ENCODE measurements at regions not wholly inside any gene's neighbourhood (a gene's known extent, or its start where the extent isn't known, plus 50 kb on each side); places are given as distances from the start of the nearest gene placed in this dataset.

DNA sequence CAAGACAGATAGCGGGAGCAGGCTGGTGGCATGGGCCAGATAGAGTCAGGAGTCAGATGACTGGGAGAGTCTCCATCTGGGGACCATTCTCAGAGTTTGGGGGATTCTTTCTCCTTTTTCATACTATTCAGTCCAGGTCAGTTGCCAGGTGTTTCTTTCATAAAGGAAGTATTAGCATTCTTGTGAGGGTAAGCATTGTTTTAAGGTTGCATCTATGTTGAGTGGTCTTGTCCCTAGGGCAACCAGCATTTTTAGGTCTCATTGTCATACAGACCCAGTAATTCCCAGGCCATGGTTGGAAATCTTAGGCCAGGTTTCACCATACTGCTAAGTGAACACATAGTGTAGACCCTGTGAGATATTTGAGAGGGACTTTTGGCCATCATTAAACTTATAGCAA lies 122.3 kb upstream of the POC5 start:
- Histone ChIP-seq H3K4me3 (no peak overlapping the region), H3K27ac (no peak overlapping the region), H3K4me1 (no peaks in the 10 kb centered on the region), H3K36me3 (no peaks in the 10 kb centered on the region), H3K9me3 (peaks cover 0 to 10% (median 0%) of the 10 kb centered on the region in 4 donors), H3K27me3 (no peaks in the 10 kb centered on the region)
- TF ChIP-seq CTCF (IDR thresholded peaks at IDR 0.05) = no peak
- TF ChIP-seq EP300 (IDR thresholded peaks at IDR 0.05) = no peak
- TF ChIP-seq POLR2A (IDR thresholded peaks at IDR 0.05) = no peak
- no peak for DNase-seq (ENCODE audit: low spot score in 2 of 2)
- 97 to 100% methylated on average over 1 of the region's 1 CpG for WGBS, 2 donors

DNA sequence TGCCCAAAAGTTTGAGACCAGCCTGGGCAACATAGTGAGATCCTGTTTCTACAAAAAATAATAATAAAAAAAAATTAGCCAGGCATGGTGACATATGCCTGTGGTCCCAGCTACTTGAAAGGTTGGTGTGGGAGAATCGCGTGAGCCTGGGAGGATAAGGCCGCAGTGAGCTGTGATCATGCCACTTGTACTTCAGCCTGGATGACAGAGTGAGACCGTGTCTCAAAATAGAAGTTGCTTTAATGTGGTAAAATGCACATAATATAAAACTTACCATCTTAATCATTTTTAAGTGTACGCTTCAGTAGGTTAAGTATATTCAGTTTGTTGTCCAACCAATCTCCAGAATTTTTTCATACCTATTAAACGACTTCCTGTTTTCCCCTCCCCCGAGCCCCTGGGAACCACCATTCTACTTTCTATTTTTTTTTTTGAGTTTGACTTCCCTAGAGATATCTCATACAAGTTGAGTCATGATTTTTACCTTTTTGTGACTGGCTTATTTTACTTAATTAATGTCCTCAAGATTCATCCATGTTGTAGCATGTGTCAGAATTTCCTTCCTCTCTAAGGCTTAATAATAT lies 120.1 kb upstream of the POC5 start:
- 86% methylated on average over 7 of the region's 7 CpGs for WGBS, 2 donors
- TF ChIP-seq EP300 (IDR thresholded peaks at IDR 0.05) (no peak), CTCF (IDR thresholded peaks at IDR 0.05) (no peak), POLR2A (IDR thresholded peaks at IDR 0.05) (no peak)

DNA sequence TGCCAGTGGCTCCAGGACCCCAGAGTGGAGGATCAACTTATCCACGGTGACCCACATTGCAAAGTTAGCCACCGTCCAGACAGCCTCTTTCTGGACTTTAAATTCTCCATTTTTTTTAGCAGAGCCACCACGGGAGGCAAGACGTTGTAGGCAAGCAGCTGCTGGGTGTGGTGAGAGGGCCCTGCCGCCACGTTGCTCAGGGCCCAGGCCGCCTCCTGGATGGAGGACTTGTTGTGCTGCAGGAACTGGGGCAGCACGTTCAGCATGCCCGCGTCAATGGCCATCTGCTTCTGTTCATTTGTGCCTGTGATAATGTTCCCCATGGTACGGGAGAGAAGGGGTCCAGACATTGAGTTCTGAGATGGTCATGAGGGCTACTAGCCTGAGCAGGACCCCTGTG lies 114.3 kb upstream of the POC5 start:
- Histone ChIP-seq H3K27ac (no peak overlapping the region), H3K27me3 (no peaks in the 10 kb centered on the region), H3K9me3 (peaks cover 0 to 19% (median 0%) of the 10 kb centered on the region in 4 donors), H3K4me3 (no peak overlapping the region), H3K4me1 (no peaks in the 10 kb centered on the region), H3K36me3 (no peaks in the 10 kb centered on the region)
- TF ChIP-seq EP300 (IDR thresholded peaks at IDR 0.05) (no peak), CTCF (IDR thresholded peaks at IDR 0.05) (no peak), POLR2A (IDR thresholded peaks at IDR 0.05) (no peak)
- 92 to 97% methylated on average over 11 of the region's 11 CpGs for WGBS, 2 donors
- no peak for DNase-seq (ENCODE audit: low spot score in 2 of 2)

More for the DNA sequence above, 120.1 kb upstream of the POC5 start:
- H3K9me3 ChIP-seq = peaks cover 0 to 13% (median 0%) of the 10 kb centered on the region in 4 donors
- no peak overlapping the region for H3K27ac ChIP-seq
- H3K4me3 ChIP-seq = no peak overlapping the region
- DNase-seq (ENCODE audit: low spot score in 2 of 2) = no peak
- H3K4me1 ChIP-seq = no peaks in the 10 kb centered on the region
- H3K27me3 ChIP-seq = no peaks in the 10 kb centered on the region
- no peaks in the 10 kb centered on the region for H3K36me3 ChIP-seq

DNA sequence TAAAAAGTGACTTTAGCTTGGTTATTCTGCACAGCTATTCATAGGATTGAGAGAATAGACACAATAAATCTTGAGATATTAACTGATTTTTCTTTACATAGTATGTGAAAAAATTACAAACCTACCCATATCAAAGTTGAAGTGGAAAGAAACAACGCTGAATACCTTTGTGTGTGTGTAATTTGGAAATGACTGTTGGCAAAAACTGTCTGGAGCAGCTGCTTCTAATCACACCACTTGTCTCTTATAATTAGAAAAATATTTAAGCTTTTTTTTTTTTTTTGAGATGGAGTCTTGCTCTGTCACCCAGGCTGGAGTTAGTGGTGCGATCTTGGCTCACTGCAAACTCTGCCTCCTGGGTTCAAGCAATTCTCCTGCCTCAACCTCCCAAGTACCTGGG lies 110.8 kb upstream of the POC5 start:
- Histone ChIP-seq H3K27me3 (no peaks in the 10 kb centered on the region), H3K36me3 (no peaks in the 10 kb centered on the region), H3K27ac (no peak overlapping the region), H3K4me3 (no peak overlapping the region), H3K9me3 (peaks cover 0 to 6% (median 0%) of the 10 kb centered on the region in 4 donors), H3K4me1 (no peaks in the 10 kb centered on the region)
- WGBS, 2 donors = 78 to 85% methylated on average over 2 of the region's 2 CpGs
- no peak for DNase-seq (ENCODE audit: low spot score in 2 of 2)
- no peak for TF ChIP-seq POLR2A (IDR thresholded peaks at IDR 0.05)
- no peak for TF ChIP-seq CTCF (IDR thresholded peaks at IDR 0.05)
- no peak for TF ChIP-seq EP300 (IDR thresholded peaks at IDR 0.05)

DNA sequence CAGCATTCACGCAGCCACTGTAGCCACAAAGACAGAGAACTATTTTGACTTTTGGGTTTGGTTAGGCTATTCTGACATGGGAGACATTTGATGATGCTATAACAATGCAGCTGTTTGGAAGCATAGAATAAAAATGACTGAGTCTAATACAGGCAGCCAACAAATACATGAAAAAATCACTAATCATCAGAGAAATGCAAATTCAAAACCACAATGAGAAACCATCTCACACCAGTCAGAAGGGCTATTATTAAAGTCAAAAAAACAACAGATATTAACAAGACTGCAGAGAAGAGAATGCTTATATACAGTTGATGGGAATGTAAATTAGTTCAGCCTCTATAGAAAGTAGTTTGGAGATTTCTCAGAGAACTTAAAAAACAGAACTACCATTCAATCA lies 107.1 kb upstream of the POC5 start:
- no peak overlapping the region for H3K4me3 ChIP-seq
- DNase-seq (ENCODE audit: low spot score in 2 of 2) = no peak
- no peaks in the 10 kb centered on the region for H3K27me3 ChIP-seq
- H3K4me1 ChIP-seq = no peaks in the 10 kb centered on the region
- no peak overlapping the region for H3K27ac ChIP-seq
- no peaks in the 10 kb centered on the region for H3K9me3 ChIP-seq
- H3K36me3 ChIP-seq = no peaks in the 10 kb centered on the region
- 68 to 93% methylated on average over 1 of the region's 1 CpG for WGBS, 2 donors
- TF ChIP-seq POLR2A (IDR thresholded peaks at IDR 0.05) (no peak), CTCF (IDR thresholded peaks at IDR 0.05) (no peak), EP300 (IDR thresholded peaks at IDR 0.05) (no peak)
